Ovary (tissue), 7 donors: ENCODE measurements at regions not wholly inside any gene's neighbourhood (a gene's known extent, or its start where the extent isn't known, plus 50 kb on each side); places are given as distances from the start of the nearest gene placed in this dataset.

Source experiments
- DNase-seq, 5 donors: peaks; one replicate each; pipeline ENCODE4 v3.0.0-alpha.2; 2019 to 2020
- H3K27ac ChIP-seq, 2 donors: fragments of 200-600 bp; one replicate each; pipeline versions ENCODE4 v1.5.1 to v1.8.0; 2019 to 2022
- H3K27me3 ChIP-seq: fragments of 200-600 bp; one replicate; pipeline ENCODE4 v1.8.0; 2022
- H3K36me3 ChIP-seq: fragments of 200-600 bp; sonication (generic); one replicate; pipeline ENCODE4 v1.5.1; 2019
- H3K4me1 ChIP-seq: one replicate; pipeline ENCODE4 v1.8.1; 2013; ENCODE audit warnings: mild to moderate bottlenecking, moderate library complexity; ENCODE audit not compliant: insufficient read depth
- H3K4me3 ChIP-seq: fragments of 200-600 bp; sonication (generic); one replicate; pipeline ENCODE4 v1.5.1; 2017
- H3K9me3 ChIP-seq, 2 donors: fragments of 200-600 bp in 1 of 2; sonication (generic) in 1 of 2; one replicate each; pipeline versions ENCODE4 v1.5.1 to v1.8.1; 2013 to 2019; ENCODE audit warnings: mild to moderate bottlenecking in 1 of 2, moderate library complexity in 1 of 2
- CTCF ChIP-seq, 3 donors: fragments of 450-650 bp in 2 of 3; fragments of 200-600 bp in 1 of 3; IDR thresholded peaks; one replicate each; pipeline versions ENCODE4 v1.5.1 to v1.8.0; 2016 to 2022; ENCODE audit warnings: antibody characterized with exemption in 3 of 3, mild to moderate bottlenecking in 1 of 3
- EP300 ChIP-seq: sonication (generic); formaldehyde crosslinking; IDR thresholded peaks from one replicate; pipeline ENCODE4 v1.6.1; 2017; ENCODE audit warnings: antibody characterized with exemption
- POLR2A ChIP-seq: fragments of 450-650 bp; IDR thresholded peaks from one replicate; pipeline ENCODE4 v1.6.1; 2017; ENCODE audit warnings: antibody characterized with exemption, mild to moderate bottlenecking, moderate library complexity
- WGBS, 3 donors: extraction: QIAGEN DNeasy Blood & Tissue Kit in 1 of 3; methylation state at CpG; one replicate each; pipeline versions ENCODE4 v1.1.5 to v1.1.7; 2013 to 2017; 5-methylcytosine and 5-hydroxymethylcytosine counted together
- intact Hi-C, 4 donors: fragments of 100-400 bp; cut with DNase I; formaldehyde crosslinking; loops; one replicate each; pipeline versions ENCODE4 v1.11.0 to v1.15.1; 2022 to 2023
- donor health status: DM: no; HTN: no; CAD: no; lungs with moderate emphysema.
- donor health status: DM: no; HTN: no; CAD: no.
- donor health status: Bipolar disorder and iron deficiency.
- donor health status: DM: no; HTN: no; CAD: no.
- donor health status: DM: yes; HTN: yes; CAD: no.

GRCh38 chr6:23890543-23891227 is 235.3 kb upstream of the NRSN1 start:
- 59 to 66% (median 62%) methylated on average over 3 of the region's 3 CpGs for WGBS, 3 donors
- Histone ChIP-seq H3K9me3 (no peaks in the 10 kb centered on the region), H3K4me1 (no peaks in the 10 kb centered on the region), H3K27ac (no peak overlapping the region), H3K4me3 (no peak overlapping the region), H3K36me3 (no peaks in the 10 kb centered on the region), H3K27me3 (no peaks in the 10 kb centered on the region)
- intact Hi-C loops = no loop called here
- TF ChIP-seq POLR2A = no peak
- TF ChIP-seq EP300 = no peak
- no peak for TF ChIP-seq CTCF (IDR thresholded peaks at IDR 0.05)
- DNase-seq = no peak

GRCh38 chr6:23905133-23905815 is 220.7 kb upstream of the NRSN1 start:
- H3K36me3 ChIP-seq = no peaks in the 10 kb centered on the region

GRCh38 chr6:23910420-23910819 is 215.6 kb upstream of the NRSN1 start:
- Histone ChIP-seq H3K36me3 (no peaks in the 10 kb centered on the region), H3K27me3 (no peaks in the 10 kb centered on the region), H3K9me3 (no peaks in the 10 kb centered on the region), H3K27ac (no peak overlapping the region), H3K4me3 (no peak overlapping the region), H3K4me1 (no peaks in the 10 kb centered on the region)
- TF ChIP-seq EP300 = no peak
- TF ChIP-seq POLR2A = no peak
- TF ChIP-seq CTCF (IDR thresholded peaks at IDR 0.05) = no peak
- 43 to 68% (median 44%) methylated on average over 2 of the region's 2 CpGs for WGBS, 3 donors
- no peak for DNase-seq
- intact Hi-C loops = no loop called here

More at GRCh38 chr6:23905133-23905815, 220.7 kb upstream of the NRSN1 start:
- 61 to 76% (median 74%) methylated on average over 8 of the region's 8 CpGs for WGBS, 3 donors
- Histone ChIP-seq H3K9me3 (no peaks in the 10 kb centered on the region), H3K27me3 (no peaks in the 10 kb centered on the region), H3K4me1 (no peaks in the 10 kb centered on the region), H3K27ac (no peak overlapping the region), H3K4me3 (no peak overlapping the region)
- no peak for DNase-seq
- TF ChIP-seq EP300 = no peak
- TF ChIP-seq CTCF (IDR thresholded peaks at IDR 0.05) = no peak
- TF ChIP-seq POLR2A = no peak
- intact Hi-C loops = no loop called here

GRCh38 chr6:23927935-23928334 is 198.1 kb upstream of the NRSN1 start:
- Histone ChIP-seq H3K4me3 (no peak overlapping the region), H3K36me3 (no peaks in the 10 kb centered on the region), H3K4me1 (no peaks in the 10 kb centered on the region), H3K27ac (no peak overlapping the region), H3K27me3 (no peaks in the 10 kb centered on the region), H3K9me3 (no peaks in the 10 kb centered on the region)
- 89 to 93% (median 90%) methylated on average over 1 of the region's 1 CpG for WGBS, 3 donors
- DNase-seq = no peak
- TF ChIP-seq POLR2A (no peak), CTCF (IDR thresholded peaks at IDR 0.05) (no peak), EP300 (no peak)
- intact Hi-C loops = no loop called here
